NB4 (cell line): ENCODE measurements at regions not wholly inside any gene's neighbourhood (a gene's known extent, or its start where the extent isn't known, plus 50 kb on each side); places are given as distances from the start of the nearest gene placed in this dataset.
"Not testable (repeated sequence)": the region's sequence is repeated elsewhere in the genome, so short reads cannot be mapped to it uniquely, and the experiment has no call there.

Source experiments
- DNase-seq: peaks from one replicate; pipeline ENCODE4 v3.0.0; 2010; ENCODE audit warnings: low read depth
- H3K4me3 ChIP-seq: one replicate; pipeline ENCODE4 v1.5.1; 2011; ENCODE audit warnings: mild to moderate bottlenecking, low read depth, low read length, moderate library complexity
- MYC ChIP-seq: IDR thresholded peaks from 2 replicates; pipeline ENCODE4 v1.6.1; 2011; ENCODE audit warnings: low read depth, low read length
- POLR2A ChIP-seq: IDR thresholded peaks from 2 replicates; pipeline ENCODE4 v1.6.1; 2011; ENCODE audit warnings: mild to moderate bottlenecking; ENCODE audit not compliant: insufficient read length; ENCODE audit errors: extremely low read depth
- TF ChIP-seq, protein P1 (sequence below): IDR thresholded peaks from one replicate; pipeline ENCODE4 v1.5.1; 2012; ENCODE audit warnings: low read depth, low read length
- TF ChIP-seq, protein P2 (sequence below): IDR thresholded peaks from 2 replicates; pipeline ENCODE4 v1.6.1; 2011; ENCODE audit warnings: low read depth, low read length

DNA sequence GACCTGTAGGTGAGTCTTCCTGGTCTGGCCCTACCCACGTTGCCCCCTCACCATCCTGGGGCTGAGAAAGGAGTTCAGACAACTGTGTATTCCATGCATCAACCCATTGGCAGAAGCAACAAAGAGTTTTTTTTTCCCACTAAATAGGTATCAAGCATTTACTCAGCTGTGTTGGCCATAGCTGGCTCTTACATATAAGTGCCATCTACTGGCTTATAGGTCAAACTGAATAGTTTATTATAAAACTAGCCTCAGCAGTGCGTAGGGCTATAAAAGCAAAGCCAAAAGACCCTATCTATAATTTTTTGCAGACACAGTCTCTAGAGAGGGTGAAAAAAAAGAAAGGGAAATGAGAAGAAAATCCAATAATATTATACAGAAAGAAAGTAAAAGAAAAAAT is 765.2 kb upstream of the MGAT4C start:
- TF ChIP-seq, protein P1, sequence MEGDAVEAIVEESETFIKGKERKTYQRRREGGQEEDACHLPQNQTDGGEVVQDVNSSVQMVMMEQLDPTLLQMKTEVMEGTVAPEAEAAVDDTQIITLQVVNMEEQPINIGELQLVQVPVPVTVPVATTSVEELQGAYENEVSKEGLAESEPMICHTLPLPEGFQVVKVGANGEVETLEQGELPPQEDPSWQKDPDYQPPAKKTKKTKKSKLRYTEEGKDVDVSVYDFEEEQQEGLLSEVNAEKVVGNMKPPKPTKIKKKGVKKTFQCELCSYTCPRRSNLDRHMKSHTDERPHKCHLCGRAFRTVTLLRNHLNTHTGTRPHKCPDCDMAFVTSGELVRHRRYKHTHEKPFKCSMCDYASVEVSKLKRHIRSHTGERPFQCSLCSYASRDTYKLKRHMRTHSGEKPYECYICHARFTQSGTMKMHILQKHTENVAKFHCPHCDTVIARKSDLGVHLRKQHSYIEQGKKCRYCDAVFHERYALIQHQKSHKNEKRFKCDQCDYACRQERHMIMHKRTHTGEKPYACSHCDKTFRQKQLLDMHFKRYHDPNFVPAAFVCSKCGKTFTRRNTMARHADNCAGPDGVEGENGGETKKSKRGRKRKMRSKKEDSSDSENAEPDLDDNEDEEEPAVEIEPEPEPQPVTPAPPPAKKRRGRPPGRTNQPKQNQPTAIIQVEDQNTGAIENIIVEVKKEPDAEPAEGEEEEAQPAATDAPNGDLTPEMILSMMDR: no peak
- TF ChIP-seq MYC (no peak), POLR2A (no peak)
- TF ChIP-seq, protein P2, sequence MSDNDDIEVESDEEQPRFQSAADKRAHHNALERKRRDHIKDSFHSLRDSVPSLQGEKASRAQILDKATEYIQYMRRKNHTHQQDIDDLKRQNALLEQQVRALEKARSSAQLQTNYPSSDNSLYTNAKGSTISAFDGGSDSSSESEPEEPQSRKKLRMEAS: no peak
- no peak for DNase-seq

DNA sequence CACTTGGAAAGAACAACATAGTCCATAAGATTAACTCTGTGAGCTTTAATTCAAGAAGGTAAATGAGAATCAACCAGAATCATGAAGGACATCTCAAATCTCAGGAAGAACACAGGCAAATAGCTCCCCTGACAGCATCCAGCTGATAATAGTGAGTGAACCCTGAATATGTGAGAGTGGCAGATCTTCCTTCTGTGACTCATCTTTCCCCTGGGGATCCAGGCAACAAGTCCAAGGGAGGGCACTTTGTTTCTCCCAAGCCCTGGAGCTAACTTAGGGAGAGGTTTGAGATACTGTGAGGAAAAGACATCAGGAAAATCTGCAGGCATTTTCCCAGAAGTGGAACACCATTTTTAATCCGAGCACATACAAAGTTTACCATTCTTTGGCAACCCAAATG is 763.9 kb upstream of the MGAT4C start:
- H3K4me3 ChIP-seq: no peak overlapping the region
- TF ChIP-seq, protein P2: no peak
- TF ChIP-seq, protein P1: no peak
- TF ChIP-seq POLR2A (no peak), MYC (no peak)
- DNase-seq: peak; percentile 8

More for the DNA sequence above, 765.2 kb upstream of the MGAT4C start:
- no peak overlapping the region for H3K4me3 ChIP-seq

DNA sequence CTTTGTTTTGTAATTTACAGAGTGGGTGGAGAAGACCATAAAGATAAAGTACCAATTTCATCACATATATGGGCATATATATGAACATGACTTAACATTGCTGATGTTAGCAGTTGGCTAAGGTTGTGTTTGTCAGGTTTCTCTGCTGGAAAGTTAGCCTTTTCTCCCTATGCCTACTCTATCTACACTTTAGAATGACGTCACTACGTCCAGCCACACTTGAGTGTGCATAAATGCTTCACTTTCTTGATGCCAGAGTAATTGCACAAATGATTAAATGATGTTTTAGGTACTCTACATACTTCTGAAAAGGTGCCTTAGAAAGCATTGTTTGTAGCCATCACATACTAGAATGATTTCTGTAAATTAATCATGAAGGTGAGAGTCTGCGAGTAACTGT is 759.2 kb upstream of the MGAT4C start:
- TF ChIP-seq, protein P2: no peak
- TF ChIP-seq MYC: no peak
- TF ChIP-seq, protein P1: no peak
- TF ChIP-seq POLR2A: no peak
- no peak for DNase-seq
- no peak overlapping the region for H3K4me3 ChIP-seq

DNA sequence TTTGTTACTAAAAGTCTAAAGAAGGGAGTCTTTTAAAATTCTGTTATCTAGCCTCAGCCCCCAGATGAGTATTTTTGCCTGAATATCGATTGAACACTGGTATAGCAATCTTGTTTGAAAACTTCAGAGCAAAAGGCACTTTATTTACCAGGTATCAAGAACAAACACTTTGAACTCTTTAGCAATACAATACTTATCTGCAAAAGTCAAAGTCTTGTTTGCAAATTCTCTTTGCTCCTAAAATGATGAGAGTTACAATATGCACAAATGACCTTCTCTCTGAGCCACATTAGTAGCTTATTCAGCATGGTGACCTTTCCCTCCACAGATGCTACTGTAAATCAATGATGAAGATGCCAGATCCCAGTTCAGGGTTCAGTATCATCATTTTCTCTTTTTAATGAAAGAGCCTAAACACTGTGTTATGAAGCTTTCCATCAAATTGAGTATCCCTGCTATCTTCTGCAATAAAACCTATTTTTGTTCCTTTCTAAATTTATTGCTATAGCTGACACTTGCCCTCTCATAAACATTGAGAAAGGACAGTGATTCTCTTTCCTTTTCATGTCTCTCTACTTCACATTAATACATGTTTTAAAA is 752.7 kb upstream of the MGAT4C start:
- TF ChIP-seq, protein P2: no peak
- TF ChIP-seq MYC (no peak), POLR2A (no peak)
- TF ChIP-seq, protein P1: no peak
- no peak for DNase-seq
- H3K4me3 ChIP-seq: no peak overlapping the region

DNA sequence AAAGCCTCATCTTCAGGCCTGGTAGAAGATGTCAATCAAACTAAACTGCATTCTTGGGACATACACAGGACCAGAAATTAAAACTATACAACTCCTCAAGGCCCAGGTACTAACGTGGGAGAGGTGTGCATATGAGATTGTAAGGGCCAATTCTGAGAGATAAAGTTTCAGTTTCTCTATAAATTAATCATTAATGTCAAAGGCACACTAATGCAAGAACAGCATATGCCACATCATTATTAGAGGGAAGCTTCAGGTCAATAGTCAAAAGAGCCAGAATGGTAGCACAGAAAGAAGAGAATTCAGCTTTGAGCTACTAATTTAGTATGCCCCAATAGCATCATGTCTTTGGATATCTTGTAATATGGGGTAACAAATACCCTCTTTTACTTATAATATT is 744.9 kb upstream of the MGAT4C start:
- TF ChIP-seq POLR2A (no peak), MYC (no peak)
- TF ChIP-seq, protein P1: no peak
- TF ChIP-seq, protein P2: no peak
- DNase-seq: no peak
- H3K4me3 ChIP-seq: no peak overlapping the region

DNA sequence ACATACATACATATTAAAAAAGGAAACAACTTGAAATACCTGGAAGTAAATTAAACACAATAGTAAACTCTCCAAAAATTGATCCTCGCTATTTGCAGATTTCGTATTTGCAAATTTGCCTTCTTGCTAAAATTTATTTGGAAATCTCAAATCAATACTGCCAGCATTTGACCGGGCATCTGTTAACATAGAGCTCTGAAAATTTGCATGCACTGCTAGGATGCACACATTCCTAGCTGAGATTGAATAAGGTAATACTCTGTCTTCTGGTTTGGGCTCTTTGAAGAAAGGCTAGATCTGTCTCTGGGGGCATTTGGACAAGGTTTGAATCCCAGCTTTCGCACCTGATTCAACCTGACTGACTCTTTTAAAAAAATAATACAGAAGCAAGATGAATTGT is 729.1 kb upstream of the MGAT4C start:
- no peak overlapping the region for H3K4me3 ChIP-seq
- TF ChIP-seq MYC (no peak), POLR2A (no peak)
- TF ChIP-seq, protein P2: no peak
- DNase-seq: no peak

DNA sequence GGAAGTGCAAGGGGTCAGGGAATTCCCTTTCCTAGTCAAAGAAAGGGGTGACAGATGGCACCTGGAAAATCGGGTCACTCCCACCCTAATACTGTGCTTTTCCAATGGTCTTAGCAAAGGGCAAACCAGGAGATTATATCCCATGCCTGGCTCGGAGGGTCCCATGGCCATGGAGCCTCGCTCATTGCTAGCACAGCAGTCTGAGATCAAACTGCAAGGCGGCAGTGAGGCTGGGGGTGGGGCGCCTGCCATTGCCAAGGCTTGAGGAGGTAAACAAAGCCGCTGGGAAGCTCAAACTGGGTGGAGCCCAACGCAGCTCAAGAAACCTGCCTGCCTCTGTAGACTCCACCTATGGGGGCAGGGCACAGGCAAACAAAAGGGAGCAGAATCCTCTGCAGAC is 714.4 kb upstream of the MGAT4C start:
- H3K4me3 ChIP-seq, DNase-seq: not testable (repeated sequence)
